ENCODE measurements at regions not wholly inside any gene's neighbourhood (a gene's known extent, or its start where the extent isn't known, plus 50 kb on each side); places are given as distances from the start of the nearest gene placed in this dataset.

GRCh38 chr2:228540976-228541375, 359.5 kb upstream of the SPHKAP start:
- no peak for TF ChIP-seq POLR2A (IDR thresholded peaks at IDR 0.05)
- TF ChIP-seq CTCF (IDR thresholded peaks at IDR 0.05) = no peak
- no peak for TF ChIP-seq POLR2AphosphoS5 (IDR thresholded peaks at IDR 0.05)
- TF ChIP-seq EP300 (IDR thresholded peaks at IDR 0.05) = no peak
